GM19395 (cell line): ENCODE measurements at regions not wholly inside any gene's neighbourhood (a gene's known extent, or its start where the extent isn't known, plus 50 kb on each side); places are given as distances from the start of the nearest gene placed in this dataset.

Source experiments
- ATAC-seq: cut with Tn5 transposase; IDR thresholded peaks from one replicate; pipeline ENCODE4 v1.9.1; 2021; ENCODE audit warnings: mild to moderate bottlenecking, moderate library complexity; ENCODE audit not compliant: unreplicated experiment

- no peak for ATAC-seq
Measured at GRCh38 chr4:18389115-18389514, 367.6 kb upstream of the LCORL start.

GRCh38 chr4:18388039-18388438 is 366.5 kb upstream of the LCORL start:
- ATAC-seq: no peak

- ATAC-seq: no peak
Measured at GRCh38 chr4:18381186-18381585, 359.6 kb upstream of the LCORL start.

- no peak for ATAC-seq
Measured at GRCh38 chr4:18369561-18369960, 348.0 kb upstream of the LCORL start.

GRCh38 chr4:18366892-18367291 is 345.3 kb upstream of the LCORL start:
- ATAC-seq: peak; percentile 96

- ATAC-seq: no peak
Measured at GRCh38 chr4:18366136-18366535, 344.6 kb upstream of the LCORL start.

- ATAC-seq: no peak
Measured at GRCh38 chr4:18343581-18343980, 322.0 kb upstream of the LCORL start.

GRCh38 chr4:18342847-18343246 is 321.3 kb upstream of the LCORL start:
- no peak for ATAC-seq

GRCh38 chr4:18321956-18322530 is 300.5 kb upstream of the LCORL start:
- no peak for ATAC-seq

GRCh38 chr4:18319431-18319830 is 297.9 kb upstream of the LCORL start:
- no peak for ATAC-seq

GRCh38 chr4:18318682-18319388 is 297.3 kb upstream of the LCORL start:
- no peak for ATAC-seq

- ATAC-seq: no peak
Measured at GRCh38 chr4:18314731-18315130, 293.2 kb upstream of the LCORL start.

GRCh38 chr4:18297684-18298083 is 276.1 kb upstream of the LCORL start:
- no peak for ATAC-seq

- ATAC-seq: no peak
Measured at GRCh38 chr4:18296411-18296810, 274.9 kb upstream of the LCORL start.

- no peak for ATAC-seq
Measured at GRCh38 chr4:18294846-18295245, 273.3 kb upstream of the LCORL start.

GRCh38 chr4:18294021-18294420 is 272.5 kb upstream of the LCORL start:
- ATAC-seq: no peak

GRCh38 chr4:18292411-18292810 is 270.9 kb upstream of the LCORL start:
- no peak for ATAC-seq

GRCh38 chr4:18291981-18292380 is 270.4 kb upstream of the LCORL start:
- no peak for ATAC-seq

- ATAC-seq: no peak
Measured at GRCh38 chr4:18291256-18291655, 269.7 kb upstream of the LCORL start.

GRCh38 chr4:18285357-18285756 is 263.8 kb upstream of the LCORL start:
- no peak for ATAC-seq

- ATAC-seq: no peak
Measured at GRCh38 chr4:18278244-18278643, 256.7 kb upstream of the LCORL start.

- no peak for ATAC-seq
Measured at GRCh38 chr4:18262832-18263231, 241.3 kb upstream of the LCORL start.

- no peak for ATAC-seq
Measured at GRCh38 chr4:18252052-18252451, 230.5 kb upstream of the LCORL start.
